Esophagus squamous epithelium (tissue), 4 donors: ENCODE measurements at regions not wholly inside any gene's neighbourhood (a gene's known extent, or its start where the extent isn't known, plus 50 kb on each side); places are given as distances from the start of the nearest gene placed in this dataset.

ENCODE experiments used
- CTCF ChIP-seq, 6 experiments: fragments of 450-650 bp in 4 of 6; fragments of 200-600 bp in 2 of 6; sonication (generic) in 2 of 6; IDR thresholded peaks; one replicate each; pipeline ENCODE4 v1.5.1; 2016 to 2019; ENCODE audit warnings: antibody characterized with exemption in 6 of 6, mild to moderate bottlenecking in 4 of 6, moderate library complexity in 4 of 6
- POLR2A ChIP-seq, 4 donors: fragments of 450-650 bp; IDR thresholded peaks; one replicate each; pipeline ENCODE4 v1.6.1; 2017; ENCODE audit warnings: antibody characterized with exemption in 4 of 4, mild to moderate bottlenecking in 4 of 4, moderate library complexity in 3 of 4

DNA sequence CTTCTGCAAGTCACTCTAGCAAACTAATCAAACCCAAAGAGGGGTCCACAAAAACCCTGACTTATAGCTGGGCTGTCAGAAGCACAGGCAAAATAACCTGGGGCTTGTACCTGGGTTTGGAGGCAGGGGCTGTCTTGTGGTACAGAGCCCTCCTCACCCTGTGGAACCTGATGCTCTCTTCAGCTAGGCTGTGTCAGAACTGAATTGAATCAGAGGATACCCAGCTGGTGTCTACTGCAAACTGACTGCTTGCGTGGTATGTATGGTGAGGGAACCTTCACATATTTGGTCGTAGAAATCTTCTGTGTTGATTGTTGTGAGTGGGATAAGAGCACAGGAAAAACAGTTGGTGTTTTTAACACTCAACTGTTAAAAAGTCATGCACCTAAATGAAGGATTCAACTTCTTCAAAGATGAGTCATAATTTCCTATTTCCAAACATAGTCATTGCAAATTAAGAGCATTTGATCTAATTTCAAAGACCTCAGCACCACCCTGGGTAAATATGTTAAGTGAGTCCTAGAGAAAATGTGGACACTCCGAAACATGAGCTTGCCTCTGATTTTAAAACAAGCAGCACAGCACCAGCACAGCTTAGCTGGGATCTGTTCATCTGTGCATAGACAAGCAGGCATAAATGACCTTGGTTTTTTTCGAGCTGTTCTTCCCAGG lies 840.2 kb downstream of the UQCRFS1 start:
- TF ChIP-seq CTCF (IDR thresholded peaks at IDR 0.05) = no peak
- TF ChIP-seq POLR2A (IDR thresholded peaks at IDR 0.05) = no peak
